ENCODE measurements at regions not wholly inside any gene's neighbourhood (a gene's known extent, or its start where the extent isn't known, plus 50 kb on each side); places are given as distances from the start of the nearest gene placed in this dataset.

- no peaks in the 10 kb centered on the region for H3K9me3 ChIP-seq (ENCODE audit: control insufficient read depth, insufficient read depth, low read length)
- no peaks in the 10 kb centered on the region for H3F3A ChIP-seq (ENCODE audit: control insufficient read depth, insufficient read depth)
- no peaks in the 10 kb centered on the region for H3K36me3 ChIP-seq (ENCODE audit: control insufficient read depth, low read length)
- no peak overlapping the region for H3K27ac ChIP-seq (ENCODE audit: low read depth, low read length)
- H3K9me2 ChIP-seq (replicated peaks; ENCODE audit: control insufficient read depth, low read length), result no peaks in the 10 kb centered on the region
- no peaks in the 10 kb centered on the region for H3K4me1 ChIP-seq (ENCODE audit: control insufficient read depth, low read length)
- H4K20me1 ChIP-seq (ENCODE audit: control insufficient read depth, insufficient read depth, low read depth, low read length), result no peaks in the 10 kb centered on the region
- no peak overlapping the region for H3K4me2 ChIP-seq (ENCODE audit: low read length)
- H3K27me3 ChIP-seq (ENCODE audit: control insufficient read depth, low read length), result no peaks in the 10 kb centered on the region
- no peak overlapping the region for H3K4me3 ChIP-seq (ENCODE audit: low read length)
- no peaks in the 10 kb centered on the region for H3K79me2 ChIP-seq (ENCODE audit: control insufficient read depth, low read length)
- TF ChIP-seq EZH2phosphoT487 (IDR thresholded peaks at IDR 0.05; ENCODE audit: borderline replicate concordance, low read length) (no peak), CTCF (IDR thresholded peaks at IDR 0.05; ENCODE audit: low read depth, low read length, poor library complexity, severe bottlenecking) (no peak)
These were observed 200.5 kb downstream of the CPS1 start for GRCh38 chr2:210756855-210757254.

- Histone ChIP-seq H3K27me3 (ENCODE audit: control insufficient read depth, low read length) (no peaks in the 10 kb centered on the region), H4K20me1 (ENCODE audit: control insufficient read depth, insufficient read depth, low read depth, low read length) (no peaks in the 10 kb centered on the region), H3F3A (ENCODE audit: control insufficient read depth, insufficient read depth) (no peaks in the 10 kb centered on the region), H3K79me2 (ENCODE audit: control insufficient read depth, low read length) (no peaks in the 10 kb centered on the region), H3K4me2 (ENCODE audit: low read length) (no peak overlapping the region), H3K27ac (ENCODE audit: low read depth, low read length) (no peak overlapping the region), H3K9me3 (ENCODE audit: control insufficient read depth, insufficient read depth, low read length) (no peaks in the 10 kb centered on the region), H3K4me1 (ENCODE audit: control insufficient read depth, low read length) (no peaks in the 10 kb centered on the region), H3K36me3 (ENCODE audit: control insufficient read depth, low read length) (no peaks in the 10 kb centered on the region), H3K4me3 (ENCODE audit: low read length) (no peak overlapping the region), H3K9me2 (replicated peaks; ENCODE audit: control insufficient read depth, low read length) (no peaks in the 10 kb centered on the region)
- TF ChIP-seq CTCF (IDR thresholded peaks at IDR 0.05; ENCODE audit: low read depth, low read length, poor library complexity, severe bottlenecking), result no peak
- TF ChIP-seq EZH2phosphoT487 (IDR thresholded peaks at IDR 0.05; ENCODE audit: borderline replicate concordance, low read length), result no peak
These were observed 206.5 kb downstream of the CPS1 start for GRCh38 chr2:210762604-210763588.

GRCh38 chr2:210768329-210768910 lies 212.0 kb downstream of the CPS1 start:
- H3K9me2 ChIP-seq (replicated peaks; ENCODE audit: control insufficient read depth, low read length), result no peaks in the 10 kb centered on the region
- H3K27me3 ChIP-seq (ENCODE audit: control insufficient read depth, low read length), result no peaks in the 10 kb centered on the region
- no peaks in the 10 kb centered on the region for H3K9me3 ChIP-seq (ENCODE audit: control insufficient read depth, insufficient read depth, low read length)
- no peaks in the 10 kb centered on the region for H4K20me1 ChIP-seq (ENCODE audit: control insufficient read depth, insufficient read depth, low read depth, low read length)
- H3K4me1 ChIP-seq (ENCODE audit: control insufficient read depth, low read length), result no peaks in the 10 kb centered on the region
- H3K4me2 ChIP-seq (ENCODE audit: low read length), result no peak overlapping the region
- H3K36me3 ChIP-seq (ENCODE audit: control insufficient read depth, low read length), result no peaks in the 10 kb centered on the region
- H3K27ac ChIP-seq (ENCODE audit: low read depth, low read length), result no peak overlapping the region
- H3K4me3 ChIP-seq (ENCODE audit: low read length), result no peak overlapping the region
- TF ChIP-seq EZH2phosphoT487 (IDR thresholded peaks at IDR 0.05; ENCODE audit: borderline replicate concordance, low read length) (no peak), CTCF (IDR thresholded peaks at IDR 0.05; ENCODE audit: low read depth, low read length, poor library complexity, severe bottlenecking) (no peak)
- no peaks in the 10 kb centered on the region for H3F3A ChIP-seq (ENCODE audit: control insufficient read depth, insufficient read depth)
- no peaks in the 10 kb centered on the region for H3K79me2 ChIP-seq (ENCODE audit: control insufficient read depth, low read length)
